ENCODE measurements at regions not wholly inside any gene's neighbourhood (a gene's known extent, or its start where the extent isn't known, plus 50 kb on each side); places are given as distances from the start of the nearest gene placed in this dataset.

GRCh38 chr7:95693551-95694333, 78.6 kb upstream of the DYNC1I1 start:
- intact Hi-C loops (cut with micrococcal nuclease; ENCODE audit: unreplicated experiment) = no loop called here
- TF ChIP-seq TCF7L2 (IDR thresholded peaks at IDR 0.05; ENCODE audit: low read depth, low read length) (no peak), SIN3A (IDR thresholded peaks at IDR 0.05; ENCODE audit: borderline replicate concordance, insufficient read depth, low read depth, low read length) (no peak), POLR2AphosphoS5 (IDR thresholded peaks at IDR 0.05; ENCODE audit: low read depth, low read length) (no peak), CTCF (IDR thresholded peaks at IDR 0.05) (no peak)
- TF ChIP-seq, protein P1, sequence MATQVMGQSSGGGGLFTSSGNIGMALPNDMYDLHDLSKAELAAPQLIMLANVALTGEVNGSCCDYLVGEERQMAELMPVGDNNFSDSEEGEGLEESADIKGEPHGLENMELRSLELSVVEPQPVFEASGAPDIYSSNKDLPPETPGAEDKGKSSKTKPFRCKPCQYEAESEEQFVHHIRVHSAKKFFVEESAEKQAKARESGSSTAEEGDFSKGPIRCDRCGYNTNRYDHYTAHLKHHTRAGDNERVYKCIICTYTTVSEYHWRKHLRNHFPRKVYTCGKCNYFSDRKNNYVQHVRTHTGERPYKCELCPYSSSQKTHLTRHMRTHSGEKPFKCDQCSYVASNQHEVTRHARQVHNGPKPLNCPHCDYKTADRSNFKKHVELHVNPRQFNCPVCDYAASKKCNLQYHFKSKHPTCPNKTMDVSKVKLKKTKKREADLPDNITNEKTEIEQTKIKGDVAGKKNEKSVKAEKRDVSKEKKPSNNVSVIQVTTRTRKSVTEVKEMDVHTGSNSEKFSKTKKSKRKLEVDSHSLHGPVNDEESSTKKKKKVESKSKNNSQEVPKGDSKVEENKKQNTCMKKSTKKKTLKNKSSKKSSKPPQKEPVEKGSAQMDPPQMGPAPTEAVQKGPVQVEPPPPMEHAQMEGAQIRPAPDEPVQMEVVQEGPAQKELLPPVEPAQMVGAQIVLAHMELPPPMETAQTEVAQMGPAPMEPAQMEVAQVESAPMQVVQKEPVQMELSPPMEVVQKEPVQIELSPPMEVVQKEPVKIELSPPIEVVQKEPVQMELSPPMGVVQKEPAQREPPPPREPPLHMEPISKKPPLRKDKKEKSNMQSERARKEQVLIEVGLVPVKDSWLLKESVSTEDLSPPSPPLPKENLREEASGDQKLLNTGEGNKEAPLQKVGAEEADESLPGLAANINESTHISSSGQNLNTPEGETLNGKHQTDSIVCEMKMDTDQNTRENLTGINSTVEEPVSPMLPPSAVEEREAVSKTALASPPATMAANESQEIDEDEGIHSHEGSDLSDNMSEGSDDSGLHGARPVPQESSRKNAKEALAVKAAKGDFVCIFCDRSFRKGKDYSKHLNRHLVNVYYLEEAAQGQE (IDR thresholded peaks at IDR 0.05; ENCODE audit: insufficient read depth in 1 of 2, low read depth in 2 of 2, low read length in 1 of 2) = no peak
- DNase-seq (ENCODE audit: low read depth, low spot score) (no peak), ATAC-seq (no peak)
- no peaks in the 10 kb centered on the region for H3K36me3 ChIP-seq (ENCODE audit: control insufficient read depth, insufficient read depth, low read length)
- no peaks in the 10 kb centered on the region for H3K4me1 ChIP-seq (ENCODE audit: control insufficient read depth, insufficient read depth, low read length)
- BruUV-seq (replicated peaks) = no TSS peak
- in situ Hi-C loops (cut with HindIII; ENCODE audit: low pct_unique_long_range_greater_than_20kb, low sequenced_read_pairs) = loop anchor here (25.0 kb wide), 1 partner anchor 181 kb away; no protein-coding TSS in a partner anchor
- H3K27me3 ChIP-seq (ENCODE audit: control insufficient read depth, insufficient read depth, low read length) = peaks cover 5% of the 10 kb centered on the region; the same call in 1 of the 2 replicates
- no peaks in the 10 kb centered on the region for H3K9me3 ChIP-seq (ENCODE audit: control insufficient read depth, insufficient read depth, low read depth, low read length)
- POLR2A ChIA-PET = no interaction called here
- CTCF ChIA-PET = interaction anchor here (0.6 to 1.0 kb wide), 2 partner anchors 149 to 182 kb away, joined by 4 to 7 read pairs; no protein-coding TSS in a partner anchor
- no peak overlapping the region for H3K4me3 ChIP-seq (ENCODE audit: low read depth in 2 of 2, low read length in 2 of 2)
- no peak overlapping the region for H3K27ac ChIP-seq (ENCODE audit: low read length)

- no peak for TF ChIP-seq CTCF (IDR thresholded peaks at IDR 0.05)
- TF ChIP-seq TCF7L2 (IDR thresholded peaks at IDR 0.05; ENCODE audit: low read depth, low read length) = no peak
- TF ChIP-seq, protein P1 (IDR thresholded peaks at IDR 0.05; ENCODE audit: insufficient read depth in 1 of 2, low read depth in 2 of 2, low read length in 1 of 2) = no peak
- TF ChIP-seq POLR2AphosphoS5 (IDR thresholded peaks at IDR 0.05; ENCODE audit: low read depth, low read length) = no peak
- no peak for TF ChIP-seq SIN3A (IDR thresholded peaks at IDR 0.05; ENCODE audit: borderline replicate concordance, insufficient read depth, low read depth, low read length)
- no peak for DNase-seq (ENCODE audit: low read depth, low spot score)
- intact Hi-C loops (cut with micrococcal nuclease; ENCODE audit: unreplicated experiment) (no loop called here), in situ Hi-C loops (cut with HindIII; ENCODE audit: low pct_unique_long_range_greater_than_20kb, low sequenced_read_pairs) (loop anchor here (25.0 kb wide), 1 partner anchor 179 kb away; no protein-coding TSS in a partner anchor)
- ChIA-PET CTCF (interaction anchor here (2.3 to 3.1 kb wide), 2 partner anchors 163 to 179 kb away, joined by 9 to 33 read pairs; no protein-coding TSS in a partner anchor), POLR2A (no interaction called here)
- H3K4me1 ChIP-seq (ENCODE audit: control insufficient read depth, insufficient read depth, low read length) = no peaks in the 10 kb centered on the region
- no TSS peak for BruUV-seq (replicated peaks)
- H3K4me3 ChIP-seq (ENCODE audit: low read depth in 2 of 2, low read length in 2 of 2) = no peak overlapping the region
- H3K27me3 ChIP-seq (ENCODE audit: control insufficient read depth, insufficient read depth, low read length) = peaks cover 5% of the 10 kb centered on the region; the same call in 1 of the 2 replicates
- no peaks in the 10 kb centered on the region for H3K36me3 ChIP-seq (ENCODE audit: control insufficient read depth, insufficient read depth, low read length)
- H3K27ac ChIP-seq (ENCODE audit: low read length) = no peak overlapping the region
- ATAC-seq = no peak
- no peaks in the 10 kb centered on the region for H3K9me3 ChIP-seq (ENCODE audit: control insufficient read depth, insufficient read depth, low read depth, low read length)
Observed at GRCh38 chr7:95691464-95691863, 80.9 kb upstream of the DYNC1I1 start.
